KMS-11 (cell line): ENCODE measurements at regions not wholly inside any gene's neighbourhood (a gene's known extent, or its start where the extent isn't known, plus 50 kb on each side); places are given as distances from the start of the nearest gene placed in this dataset.

Experiments
- H2AFZ ChIP-seq: fragments of 200-600 bp; sonication (generic); 2 replicates; pipeline ENCODE4 v1.6.1; 2016; ENCODE audit warnings: antibody characterized with exemption, mixed run types, low read depth
- H3K27ac ChIP-seq: fragments of 200-600 bp; sonication (generic); 2 replicates; pipeline ENCODE4 v1.6.1; 2016; ENCODE audit warnings: mild to moderate bottlenecking, mixed run types
- H3K27me3 ChIP-seq: fragments of 200-600 bp; sonication (generic); 2 replicates; pipeline ENCODE4 v1.6.1; 2017; ENCODE audit warnings: mild to moderate bottlenecking, low read depth, mixed run types, moderate library complexity; ENCODE audit not compliant: insufficient read depth
- H3K36me3 ChIP-seq: fragments of 200-600 bp; sonication (generic); 2 replicates; pipeline ENCODE4 v1.6.1; 2017; ENCODE audit warnings: mild to moderate bottlenecking, mixed run types; ENCODE audit not compliant: insufficient read depth
- H3K4me1 ChIP-seq: fragments of 200-600 bp; sonication (generic); 2 replicates; pipeline ENCODE4 v1.6.1; 2016; ENCODE audit warnings: mild to moderate bottlenecking, low read depth, mixed run types; ENCODE audit not compliant: poor library complexity, severe bottlenecking
- H3K4me2 ChIP-seq: fragments of 200-600 bp; sonication (generic); 2 replicates; pipeline ENCODE4 v1.7.0; 2016; ENCODE audit warnings: mild to moderate bottlenecking, mixed run types
- H3K4me3 ChIP-seq: fragments of 200-600 bp; sonication (generic); IDR thresholded peaks from 2 replicates; pipeline ENCODE4 v1.6.1; 2017; ENCODE audit warnings: low read depth, low read length, mixed read lengths; ENCODE audit not compliant: insufficient read depth
- H3K79me2 ChIP-seq: fragments of 200-600 bp; sonication (generic); 2 replicates; pipeline ENCODE4 v1.6.1; 2016; ENCODE audit warnings: low read depth, mixed run types; ENCODE audit not compliant: insufficient read depth
- H3K9ac ChIP-seq: fragments of 200-600 bp; sonication (generic); 2 replicates; pipeline ENCODE4 v1.6.1; 2016; ENCODE audit warnings: mild to moderate bottlenecking, mixed run types
- H4K20me1 ChIP-seq: fragments of 200-600 bp; sonication (generic); 2 replicates; pipeline ENCODE4 v1.6.1; 2016; ENCODE audit warnings: mild to moderate bottlenecking, mixed run types; ENCODE audit not compliant: insufficient read depth
- CTCF ChIP-seq: fragments of 200-600 bp; sonication (generic); conservative IDR thresholded peaks from 2 replicates; pipeline ENCODE4 v1.6.1; 2017; ENCODE audit warnings: low read depth, mild to moderate bottlenecking, antibody characterized with exemption, low read length, moderate library complexity, mixed read lengths

DNA sequence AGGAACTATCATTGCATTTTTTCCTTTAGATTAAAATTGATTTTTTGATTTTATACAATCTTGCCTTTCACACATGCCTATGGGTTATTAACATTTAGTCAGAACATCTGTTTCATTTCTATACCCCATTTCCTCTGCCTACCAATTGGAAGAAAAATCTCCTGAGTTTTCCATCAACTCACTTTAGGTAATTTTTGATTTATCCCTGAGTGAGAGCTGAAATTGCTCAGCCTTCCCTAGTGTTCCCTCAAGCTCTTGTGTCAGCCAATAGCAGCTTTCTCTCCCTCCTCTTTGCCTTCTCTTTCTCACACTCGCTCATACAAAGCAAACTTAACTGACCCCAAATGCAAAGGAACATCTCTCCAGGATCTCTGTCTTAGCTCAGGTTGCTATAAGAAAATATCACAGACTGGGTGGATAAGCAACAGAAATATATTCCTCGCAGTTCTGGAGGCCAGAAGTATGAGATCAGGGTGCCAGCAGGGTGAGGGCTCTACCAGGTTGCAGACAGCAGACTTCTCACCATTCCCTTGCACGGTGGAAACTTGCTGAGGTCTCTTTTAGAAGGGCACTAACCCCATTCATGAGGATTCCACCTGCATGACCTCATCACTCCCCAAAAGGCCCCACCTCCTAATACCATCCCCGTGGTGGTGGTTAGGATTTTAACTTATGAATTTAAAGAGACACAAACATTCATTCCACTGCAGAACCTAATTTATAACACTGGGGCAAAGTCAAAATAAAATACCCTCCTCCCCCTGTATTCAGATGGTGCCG is 224.2 kb upstream of the SFSWAP start:
- no peak overlapping the region for H2AFZ ChIP-seq
- no peak for TF ChIP-seq CTCF

GRCh38 chr12:131487388-131488124 is 223.3 kb upstream of the SFSWAP start:
- Histone ChIP-seq H3K79me2 (no peaks in the 10 kb centered on the region), H2AFZ (no peak overlapping the region), H4K20me1 (no peaks in the 10 kb centered on the region), H3K27me3 (no peaks in the 10 kb centered on the region), H3K4me1 (no peaks in the 10 kb centered on the region), H3K36me3 (no peaks in the 10 kb centered on the region), H3K27ac (no peak overlapping the region), H3K4me3 (no peak overlapping the region), H3K4me2 (no peak overlapping the region), H3K9ac (no peak overlapping the region)
- TF ChIP-seq CTCF = no peak

More for the DNA sequence above, 224.2 kb upstream of the SFSWAP start:
- Histone ChIP-seq H3K79me2 (no peaks in the 10 kb centered on the region), H3K27ac (no peak overlapping the region), H3K4me3 (no peak overlapping the region), H3K4me1 (no peaks in the 10 kb centered on the region), H3K4me2 (no peak overlapping the region), H3K36me3 (no peaks in the 10 kb centered on the region), H4K20me1 (no peaks in the 10 kb centered on the region), H3K27me3 (no peaks in the 10 kb centered on the region), H3K9ac (no peak overlapping the region)

DNA sequence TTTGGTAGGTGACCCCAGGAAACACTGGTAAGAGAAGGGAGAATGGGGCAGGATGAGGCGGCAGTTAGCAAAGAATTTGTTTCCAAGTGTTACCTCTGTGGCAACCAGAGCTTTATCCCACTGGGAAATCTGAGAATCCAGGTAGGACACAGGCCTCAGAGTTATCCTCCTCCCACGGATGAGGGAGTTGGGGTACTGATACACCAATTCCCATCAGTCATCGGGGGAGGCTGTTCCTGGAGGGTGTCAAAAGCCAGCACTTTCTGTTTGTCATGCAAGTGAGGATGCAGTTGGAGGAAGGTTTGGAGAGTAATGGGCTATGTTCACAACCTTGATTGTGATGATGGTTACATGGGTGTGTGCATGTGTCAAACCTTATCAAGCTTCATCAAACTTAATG is 221.2 kb upstream of the SFSWAP start:
- no peaks in the 10 kb centered on the region for H3K4me1 ChIP-seq
- H2AFZ ChIP-seq = no peak overlapping the region
- no peaks in the 10 kb centered on the region for H4K20me1 ChIP-seq
- no peak overlapping the region for H3K9ac ChIP-seq
- no peak for TF ChIP-seq CTCF
- no peaks in the 10 kb centered on the region for H3K27me3 ChIP-seq
- no peak overlapping the region for H3K4me2 ChIP-seq
- no peak overlapping the region for H3K27ac ChIP-seq
- H3K36me3 ChIP-seq = no peaks in the 10 kb centered on the region
- H3K79me2 ChIP-seq = no peaks in the 10 kb centered on the region
- H3K4me3 ChIP-seq = no peak overlapping the region

DNA sequence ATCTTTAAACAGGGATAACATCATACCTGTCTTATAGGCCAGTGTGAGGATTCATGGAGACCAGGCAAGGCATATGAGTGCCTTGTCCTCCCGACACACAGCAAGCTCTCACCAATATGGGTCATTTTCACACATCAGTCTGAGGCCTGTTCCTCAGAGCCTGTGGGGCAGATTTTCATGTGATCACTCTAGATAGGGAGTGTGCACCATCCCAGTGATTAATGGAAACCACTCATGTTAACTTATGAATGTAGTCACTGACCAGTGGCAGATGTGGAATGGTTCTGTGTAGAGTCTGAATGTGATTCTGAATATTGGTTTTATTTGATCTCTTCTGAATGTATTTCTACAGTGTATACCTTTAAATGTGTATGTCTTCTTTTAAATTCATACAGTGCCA is 219.7 kb upstream of the SFSWAP start:
- Histone ChIP-seq H3K9ac (no peak overlapping the region), H3K36me3 (no peaks in the 10 kb centered on the region), H4K20me1 (no peaks in the 10 kb centered on the region), H2AFZ (no peak overlapping the region), H3K79me2 (no peaks in the 10 kb centered on the region), H3K4me1 (no peaks in the 10 kb centered on the region), H3K4me3 (no peak overlapping the region), H3K4me2 (no peak overlapping the region), H3K27ac (no peak overlapping the region), H3K27me3 (no peaks in the 10 kb centered on the region)
- no peak for TF ChIP-seq CTCF
